ENCODE measurements at regions not wholly inside any gene's neighbourhood (a gene's known extent, or its start where the extent isn't known, plus 50 kb on each side); places are given as distances from the start of the nearest gene placed in this dataset.

GRCh38 chr16:63983401-63983800, 1138.5 kb downstream of the CDH11 start:
- Histone ChIP-seq H3K9me3 (replicated peaks; ENCODE audit: insufficient read depth, low read length) (no peaks in the 10 kb centered on the region), H3F3A (ENCODE audit: insufficient read depth, low read length) (no peaks in the 10 kb centered on the region), H3K9ac (ENCODE audit: low read length) (no peak overlapping the region), H3K36me3 (replicated peaks; ENCODE audit: insufficient read depth, low read length) (no peaks in the 10 kb centered on the region), H3K79me2 (ENCODE audit: low read length) (no peaks in the 10 kb centered on the region), H3K4me2 (ENCODE audit: low read depth, low read length) (no peak overlapping the region), H3K4me3 (ENCODE audit: low read length) (no peak overlapping the region), H2AFZ (ENCODE audit: low read length) (no peak overlapping the region), H4K20me1 (ENCODE audit: insufficient read depth, low read length) (no peaks in the 10 kb centered on the region), H3K27me3 (replicated peaks; ENCODE audit: insufficient read depth, low read length) (no peaks in the 10 kb centered on the region), H3K27ac (ENCODE audit: low read length) (no peak overlapping the region), H3K9me2 (replicated peaks; ENCODE audit: insufficient read depth, low read length) (no peaks in the 10 kb centered on the region), H3K4me1 (ENCODE audit: low read length) (no peaks in the 10 kb centered on the region)
- DNase-seq, result no peak
- TF ChIP-seq EZH2 (optimal IDR thresholded peaks at IDR 0.05; ENCODE audit: low read depth, low read length), result no peak
- TF ChIP-seq CTCF (IDR thresholded peaks at IDR 0.05; ENCODE audit: low read length), result no peak
- TF ChIP-seq EZH2phosphoT487 (IDR thresholded peaks at IDR 0.05; ENCODE audit: low read length), result no peak

DNA sequence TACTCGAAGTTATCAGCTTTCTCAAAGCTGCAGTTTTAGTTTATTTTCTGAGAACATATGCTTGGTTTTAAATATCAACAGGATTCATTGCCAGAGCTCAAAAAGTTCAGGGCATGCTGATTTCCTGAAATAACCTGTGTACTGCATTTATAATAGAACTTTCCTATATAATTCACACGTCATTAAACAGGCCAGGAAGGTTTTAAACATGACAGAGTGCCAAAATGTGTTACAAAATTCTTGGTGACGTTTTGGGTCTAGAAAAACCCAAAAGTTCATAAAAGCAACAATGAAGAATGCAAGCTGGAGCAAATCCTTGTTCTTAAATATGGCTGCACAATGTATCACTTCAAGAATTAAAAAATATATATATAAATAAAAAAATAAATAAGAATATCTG, 1139.1 kb downstream of the CDH11 start:
- Histone ChIP-seq H3K9ac (ENCODE audit: low read length) (no peak overlapping the region), H3K79me2 (ENCODE audit: low read length) (no peaks in the 10 kb centered on the region), H3K4me1 (ENCODE audit: low read length) (no peaks in the 10 kb centered on the region), H3K4me3 (ENCODE audit: low read length) (no peak overlapping the region), H3K27me3 (replicated peaks; ENCODE audit: insufficient read depth, low read length) (no peaks in the 10 kb centered on the region), H3K4me2 (ENCODE audit: low read depth, low read length) (no peak overlapping the region), H2AFZ (ENCODE audit: low read length) (no peak overlapping the region), H3K9me3 (replicated peaks; ENCODE audit: insufficient read depth, low read length) (no peaks in the 10 kb centered on the region), H4K20me1 (ENCODE audit: insufficient read depth, low read length) (no peaks in the 10 kb centered on the region), H3K9me2 (replicated peaks; ENCODE audit: insufficient read depth, low read length) (no peaks in the 10 kb centered on the region), H3K36me3 (replicated peaks; ENCODE audit: insufficient read depth, low read length) (no peaks in the 10 kb centered on the region), H3F3A (ENCODE audit: insufficient read depth, low read length) (no peaks in the 10 kb centered on the region), H3K27ac (ENCODE audit: low read length) (no peak overlapping the region)
- DNase-seq, result no peak
- TF ChIP-seq EZH2 (optimal IDR thresholded peaks at IDR 0.05; ENCODE audit: low read depth, low read length) (no peak), EZH2phosphoT487 (IDR thresholded peaks at IDR 0.05; ENCODE audit: low read length) (no peak), CTCF (IDR thresholded peaks at IDR 0.05; ENCODE audit: low read length) (no peak)

DNA sequence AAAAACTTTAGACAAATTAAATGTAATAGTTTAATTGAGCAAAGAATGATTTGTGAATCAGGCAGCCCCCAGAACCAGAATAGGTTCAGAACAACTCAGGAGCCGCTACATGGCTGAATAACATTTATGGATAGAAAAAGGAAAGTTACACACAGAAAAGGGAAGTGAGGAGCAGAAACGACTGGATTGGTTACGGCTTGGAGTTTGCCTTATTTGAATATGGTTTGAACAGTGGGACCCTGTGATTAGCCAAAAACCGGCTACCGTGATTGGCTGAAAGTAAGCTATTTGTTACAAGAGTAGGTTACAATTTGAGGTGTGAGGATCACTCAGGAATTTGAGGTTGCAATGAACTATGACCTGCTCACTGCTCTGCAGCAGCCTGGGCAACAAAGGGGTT, 1139.8 kb downstream of the CDH11 start:
- Histone ChIP-seq H3K36me3 (replicated peaks; ENCODE audit: insufficient read depth, low read length) (no peaks in the 10 kb centered on the region), H3K9me3 (replicated peaks; ENCODE audit: insufficient read depth, low read length) (no peaks in the 10 kb centered on the region), H3K27me3 (replicated peaks; ENCODE audit: insufficient read depth, low read length) (no peaks in the 10 kb centered on the region), H4K20me1 (ENCODE audit: insufficient read depth, low read length) (no peaks in the 10 kb centered on the region), H2AFZ (ENCODE audit: low read length) (no peak overlapping the region), H3K9ac (ENCODE audit: low read length) (no peak overlapping the region), H3K27ac (ENCODE audit: low read length) (no peak overlapping the region), H3K4me2 (ENCODE audit: low read depth, low read length) (no peak overlapping the region), H3K4me1 (ENCODE audit: low read length) (no peaks in the 10 kb centered on the region), H3F3A (ENCODE audit: insufficient read depth, low read length) (no peaks in the 10 kb centered on the region), H3K9me2 (replicated peaks; ENCODE audit: insufficient read depth, low read length) (no peaks in the 10 kb centered on the region), H3K4me3 (ENCODE audit: low read length) (no peak overlapping the region), H3K79me2 (ENCODE audit: low read length) (no peaks in the 10 kb centered on the region)
- no peak for DNase-seq
- TF ChIP-seq CTCF (IDR thresholded peaks at IDR 0.05; ENCODE audit: low read length), result no peak
- TF ChIP-seq EZH2 (optimal IDR thresholded peaks at IDR 0.05; ENCODE audit: low read depth, low read length), result no peak
- TF ChIP-seq EZH2phosphoT487 (IDR thresholded peaks at IDR 0.05; ENCODE audit: low read length), result no peak
